ENCODE measurements at regions not wholly inside any gene's neighbourhood (a gene's known extent, or its start where the extent isn't known, plus 50 kb on each side); places are given as distances from the start of the nearest gene placed in this dataset.

DNA sequence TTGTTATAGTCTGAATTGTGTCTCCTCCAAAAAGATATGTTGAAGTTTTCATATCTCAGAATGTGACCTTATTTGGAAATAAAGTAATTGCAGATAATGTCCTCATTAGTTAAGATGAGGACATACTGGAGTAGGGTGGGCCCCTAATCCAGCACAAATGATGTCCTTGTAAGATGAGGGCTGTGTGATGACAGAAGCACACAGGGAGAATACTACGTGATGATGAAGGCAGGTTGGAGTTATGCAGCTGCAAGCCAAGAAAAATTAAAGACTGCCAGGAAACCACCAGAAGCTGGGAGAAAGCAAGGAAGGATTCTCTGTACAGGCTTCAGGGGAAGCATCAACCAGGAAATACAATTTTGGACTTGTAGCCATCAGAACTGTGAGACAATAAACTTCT, 58.3 kb upstream of the PNPT1 start:
- Histone ChIP-seq H3K4me1 (ENCODE audit: insufficient read depth, low read length, poor library complexity, severe bottlenecking) (no peaks in the 10 kb centered on the region), H3K4me3 (ENCODE audit: low read depth, low read length, poor library complexity, severe bottlenecking) (no peak overlapping the region), H3K27ac (ENCODE audit: low read depth, low read length, poor library complexity, severe bottlenecking) (no peak overlapping the region), H3K36me3 (ENCODE audit: insufficient read depth, low read length, poor library complexity, severe bottlenecking) (no peaks in the 10 kb centered on the region), H3K27me3 (replicated peaks; ENCODE audit: insufficient read depth, low read depth, low read length, poor library complexity) (peaks cover 4% of the 10 kb centered on the region), H3K9me3 (ENCODE audit: low read depth, low read length, poor library complexity, severe bottlenecking) (no peaks in the 10 kb centered on the region)
- no peak for DNase-seq (ENCODE audit: low spot score)
- no TSS peak for BruUV-seq (replicated peaks)
- intact Hi-C loops (cut with micrococcal nuclease; ENCODE audit: unreplicated experiment) = no loop called here
- CTCF ChIA-PET = no interaction called here
- POLR2A ChIA-PET (ENCODE audit: low non-redundant PET) = no interaction called here
- TF ChIP-seq, protein P1, sequence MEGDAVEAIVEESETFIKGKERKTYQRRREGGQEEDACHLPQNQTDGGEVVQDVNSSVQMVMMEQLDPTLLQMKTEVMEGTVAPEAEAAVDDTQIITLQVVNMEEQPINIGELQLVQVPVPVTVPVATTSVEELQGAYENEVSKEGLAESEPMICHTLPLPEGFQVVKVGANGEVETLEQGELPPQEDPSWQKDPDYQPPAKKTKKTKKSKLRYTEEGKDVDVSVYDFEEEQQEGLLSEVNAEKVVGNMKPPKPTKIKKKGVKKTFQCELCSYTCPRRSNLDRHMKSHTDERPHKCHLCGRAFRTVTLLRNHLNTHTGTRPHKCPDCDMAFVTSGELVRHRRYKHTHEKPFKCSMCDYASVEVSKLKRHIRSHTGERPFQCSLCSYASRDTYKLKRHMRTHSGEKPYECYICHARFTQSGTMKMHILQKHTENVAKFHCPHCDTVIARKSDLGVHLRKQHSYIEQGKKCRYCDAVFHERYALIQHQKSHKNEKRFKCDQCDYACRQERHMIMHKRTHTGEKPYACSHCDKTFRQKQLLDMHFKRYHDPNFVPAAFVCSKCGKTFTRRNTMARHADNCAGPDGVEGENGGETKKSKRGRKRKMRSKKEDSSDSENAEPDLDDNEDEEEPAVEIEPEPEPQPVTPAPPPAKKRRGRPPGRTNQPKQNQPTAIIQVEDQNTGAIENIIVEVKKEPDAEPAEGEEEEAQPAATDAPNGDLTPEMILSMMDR (conservative IDR thresholded peaks at IDR 0.05; ENCODE audit: low read depth, low read length) = no peak
- TF ChIP-seq EZH2 (IDR thresholded peaks at IDR 0.05; ENCODE audit: borderline replicate concordance, low read depth, low read length, poor library complexity, severe bottlenecking) = no peak

DNA sequence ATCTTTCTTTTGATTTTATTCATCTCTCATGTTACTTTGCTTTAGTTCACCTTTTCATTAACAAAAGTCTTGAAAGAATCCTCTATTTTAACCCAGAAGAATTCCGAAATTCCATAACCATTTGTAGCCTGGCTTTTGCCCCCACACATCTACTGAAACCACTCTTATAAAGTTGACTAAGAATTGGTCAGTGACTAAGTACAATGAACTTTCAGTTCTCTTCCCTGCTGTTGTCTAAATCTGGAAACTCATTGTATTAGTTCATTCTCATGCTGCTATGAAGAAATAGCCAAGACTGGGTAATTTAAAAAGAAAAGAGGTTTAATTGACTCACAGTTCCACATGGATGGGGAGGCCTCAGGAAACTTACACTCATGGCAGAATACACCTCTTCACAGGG, 49.9 kb upstream of the PNPT1 start:
- no TSS peak for BruUV-seq (replicated peaks)
- ChIA-PET CTCF (no interaction called here), POLR2A (ENCODE audit: low non-redundant PET) (no interaction called here)
- no peak for DNase-seq (ENCODE audit: low spot score)
- H3K4me3 ChIP-seq (ENCODE audit: low read depth, low read length, poor library complexity, severe bottlenecking) = no peak overlapping the region
- H3K4me1 ChIP-seq (ENCODE audit: insufficient read depth, low read length, poor library complexity, severe bottlenecking) = no peaks in the 10 kb centered on the region
- intact Hi-C loops (cut with micrococcal nuclease; ENCODE audit: unreplicated experiment) = no loop called here
- no peak overlapping the region for H3K27ac ChIP-seq (ENCODE audit: low read depth, low read length, poor library complexity, severe bottlenecking)
- TF ChIP-seq EZH2 (IDR thresholded peaks at IDR 0.05; ENCODE audit: borderline replicate concordance, low read depth, low read length, poor library complexity, severe bottlenecking) = no peak
- TF ChIP-seq, protein P1 (conservative IDR thresholded peaks at IDR 0.05; ENCODE audit: low read depth, low read length) = no peak
- H3K27me3 ChIP-seq (replicated peaks; ENCODE audit: insufficient read depth, low read depth, low read length, poor library complexity) = no peaks in the 10 kb centered on the region
- H3K36me3 ChIP-seq (ENCODE audit: insufficient read depth, low read length, poor library complexity, severe bottlenecking) = no peaks in the 10 kb centered on the region
- no peaks in the 10 kb centered on the region for H3K9me3 ChIP-seq (ENCODE audit: low read depth, low read length, poor library complexity, severe bottlenecking)

All from A673 (cell line).